HCT116 (cell line): ENCODE measurements at regions not wholly inside any gene's neighbourhood (a gene's known extent, or its start where the extent isn't known, plus 50 kb on each side); places are given as distances from the start of the nearest gene placed in this dataset.
A peak's percentile ranks its signal among the peaks of the same experiment; 100 is the strongest.

ENCODE experiments used
- ATAC-seq: fragments of 200-7000 bp; cut with Tn5 transposase; 2 replicates; pipeline ENCODE4 v1.9.1; 2020; ENCODE audit warnings: mild to moderate bottlenecking, moderate library complexity
- BruUV-seq: library from RNA; stranded (reverse); fragments of 400-500 nt; replicated peaks from 2 replicates; lab custom pipeline; 2021; lab: Mats Ljungman, UMichigan
- CTCF ChIA-PET: fragments of 300-600 bp; sonication (Branson Sonifier 250); formaldehyde crosslinking; loops from one replicate; lab custom pipeline; 2021; ENCODE audit warnings: antibody characterized with exemption; lab: Charles Lee
- POLR2A ChIA-PET: fragments of 300-600, 350-600 bp; sonication (Branson Sonifier 250); formaldehyde crosslinking; loops from one replicate; lab custom pipeline; 2021; ENCODE audit warnings: antibody characterized with exemption; lab: Charles Lee
- RAD21 ChIA-PET, 2 experiments: fragments of 300-600 bp; sonication (Branson Sonifier 250); formaldehyde crosslinking; loops; one replicate each; lab custom pipeline; 2023; ENCODE audit warnings: low total read pairs in 2 of 2; ENCODE audit not compliant: uncharacterized antibody in 2 of 2, unreplicated experiment in 2 of 2, low non-redundant PET in 1 of 2; lab: Charles Lee
- DNase-seq: peaks from one replicate; pipeline ENCODE4 v3.0.0-alpha.2; 2010; ENCODE audit warnings: low read depth, low spot score
- H2AFZ ChIP-seq: fragments of 200-600 bp; shearing (Covaris generic), sonication (generic); 2 replicates; pipeline ENCODE4 v1.6.1; 2017; ENCODE audit warnings: low read depth, mixed run types, mixed read lengths, antibody characterized with exemption, low read length; ENCODE audit not compliant: poor library complexity, severe bottlenecking
- H3K27ac ChIP-seq: 2 replicates; pipeline ENCODE4 v1.5.1; 2012; ENCODE audit warnings: low read depth, low read length
- H3K27me3 ChIP-seq: fragments of 200-600 bp; sonication (generic); 2 replicates; pipeline ENCODE4 v1.6.1; 2016; ENCODE audit warnings: mixed run types, low read length, mixed read lengths; ENCODE audit not compliant: insufficient read depth
- H3K36me3 ChIP-seq, 2 experiments: fragments of 200-500 bp in 1 of 2; fragments of 200-600 bp in 1 of 2; sonication (Bioruptor generic) in 1 of 2; sonication (generic) in 1 of 2; 2 replicates each; pipeline versions ENCODE4 v1.5.1 to v1.6.1; 2014 to 2016; ENCODE audit warnings: low read length in 2 of 2, inconsistent platforms in 1 of 2, mixed read lengths in 1 of 2, mixed run types in 1 of 2; ENCODE audit not compliant: insufficient read depth in 2 of 2, control insufficient read depth in 1 of 2
- H3K4me1 ChIP-seq, 2 experiments: fragments of 200-600 bp in 1 of 2; sonication (generic) in 1 of 2; 2 replicates each; pipeline versions ENCODE4 v1.5.1 to v1.6.1; 2012 to 2017; ENCODE audit warnings: low read length in 2 of 2, inconsistent platforms in 1 of 2, mild to moderate bottlenecking in 1 of 2, mixed read lengths in 1 of 2, mixed run types in 1 of 2, moderate library complexity in 1 of 2; ENCODE audit not compliant: insufficient read depth in 2 of 2, control insufficient read depth in 1 of 2
- H3K4me2 ChIP-seq: fragments of 200-600 bp; sonication (generic); 2 replicates; pipeline ENCODE4 v1.6.1; 2017; ENCODE audit warnings: mixed run types, low read length, mixed read lengths
- H3K4me3 ChIP-seq, 2 experiments: fragments of 200-600 bp in 1 of 2; sonication (generic) in 1 of 2; replicated peaks in 1 of 2; 2 replicates each; pipeline ENCODE4 v1.5.1; 2011 to 2016; ENCODE audit warnings: low read length in 2 of 2, control low read depth in 1 of 2, low read depth in 1 of 2, mild to moderate bottlenecking in 1 of 2, mixed read lengths in 1 of 2, mixed run types in 1 of 2
- H3K79me2 ChIP-seq: fragments of 200-600 bp; sonication (generic); 2 replicates; pipeline ENCODE4 v1.6.1; 2017; ENCODE audit warnings: mild to moderate bottlenecking, mixed run types, low read length, moderate library complexity, mixed read lengths; ENCODE audit not compliant: insufficient read depth
- H3K9ac ChIP-seq: fragments of 200-600 bp; sonication (generic); 2 replicates; pipeline ENCODE4 v1.6.1; 2016; ENCODE audit warnings: low read length, mixed read lengths
- H3K9me2 ChIP-seq: fragments of 200-600 bp; sonication (generic), shearing (Covaris generic); 2 replicates; pipeline ENCODE4 v1.6.1; 2017; ENCODE audit warnings: mixed run types, mild to moderate bottlenecking, moderate library complexity; ENCODE audit not compliant: insufficient read depth
- H3K9me3 ChIP-seq, 2 experiments: fragments of 200-500 bp in 1 of 2; fragments of 200-600 bp in 1 of 2; sonication (Bioruptor generic) in 1 of 2; sonication (generic) in 1 of 2; 2 replicates each; pipeline ENCODE4 v1.6.1; 2014 to 2017; ENCODE audit warnings: low read length in 2 of 2, mixed read lengths in 2 of 2, inconsistent platforms in 1 of 2, low read depth in 1 of 2, mild to moderate bottlenecking in 1 of 2, mixed run types in 1 of 2, moderate library complexity in 1 of 2; ENCODE audit not compliant: control insufficient read depth in 1 of 2, insufficient read depth in 1 of 2
- H4K20me1 ChIP-seq: fragments of 200-600 bp; sonication (generic), shearing (Covaris generic); 2 replicates; pipeline ENCODE4 v1.6.1; 2017; ENCODE audit warnings: mixed run types, mild to moderate bottlenecking, moderate library complexity; ENCODE audit not compliant: insufficient read depth
- ATF3 ChIP-seq: IDR thresholded peaks from 2 replicates; pipeline ENCODE4 v1.6.1; 2012
- CBX3 ChIP-seq: IDR thresholded peaks from 2 replicates; pipeline ENCODE4 v1.6.1; 2012; ENCODE audit warnings: low read depth
- CEBPB ChIP-seq: IDR thresholded peaks from 2 replicates; pipeline ENCODE4 v1.6.1; 2012; ENCODE audit warnings: low read depth
- CTCF ChIP-seq, 3 experiments: fragments of 200-600 bp in 1 of 3; sonication (generic) in 1 of 3; IDR thresholded peaks in 2 of 3; conservative IDR thresholded peaks in 1 of 3; 2 replicates each; pipeline ENCODE4 v1.5.1; 2012 to 2017; ENCODE audit warnings: low read depth in 2 of 3, low read length in 2 of 3, antibody characterized with exemption in 1 of 3, borderline replicate concordance in 1 of 3, control low read depth in 1 of 3, mild to moderate bottlenecking in 1 of 3, mixed read lengths in 1 of 3, mixed run types in 1 of 3, moderate library complexity in 1 of 3; ENCODE audit not compliant: insufficient read depth in 1 of 3
- ELF1 ChIP-seq: IDR thresholded peaks from 2 replicates; pipeline ENCODE4 v1.6.1; 2012; ENCODE audit warnings: low read depth, borderline replicate concordance
- EZH2 ChIP-seq: fragments of 200-600 bp; sonication (generic); IDR thresholded peaks from 2 replicates; pipeline ENCODE4 v1.6.1; 2017; ENCODE audit warnings: antibody characterized with exemption, mixed run types
- EZH2phosphoT487 ChIP-seq: fragments of 200-600 bp; IDR thresholded peaks from 2 replicates; pipeline ENCODE4 v1.6.1; 2018; ENCODE audit warnings: antibody characterized with exemption, borderline replicate concordance
- FOSL1 ChIP-seq: IDR thresholded peaks from 2 replicates; pipeline ENCODE4 v1.6.1; 2012; ENCODE audit warnings: low read depth
- JUND ChIP-seq: IDR thresholded peaks from 2 replicates; pipeline ENCODE4 v1.6.1; 2012
- MAX ChIP-seq: IDR thresholded peaks from 2 replicates; pipeline ENCODE4 v1.6.1; 2012
- POLR2A ChIP-seq: IDR thresholded peaks from 2 replicates; pipeline ENCODE4 v1.7.0; 2011; ENCODE audit warnings: borderline replicate concordance; ENCODE audit not compliant: insufficient read depth, insufficient read length; ENCODE audit errors: extremely low read depth
- POLR2AphosphoS5 ChIP-seq: IDR thresholded peaks from 2 replicates; pipeline ENCODE4 v1.6.1; 2011; ENCODE audit warnings: mild to moderate bottlenecking, low read depth, low read length, moderate library complexity
- RAD21 ChIP-seq: IDR thresholded peaks from 2 replicates; pipeline ENCODE4 v1.6.1; 2012; ENCODE audit warnings: low read depth, mild to moderate bottlenecking
- SP1 ChIP-seq: IDR thresholded peaks from 2 replicates; pipeline ENCODE4 v1.6.1; 2012; ENCODE audit warnings: low read depth
- TCF7L2 ChIP-seq: IDR thresholded peaks from 2 replicates; pipeline ENCODE4 v1.7.0; 2011; ENCODE audit warnings: borderline replicate concordance, inconsistent platforms; ENCODE audit not compliant: insufficient read depth, insufficient read length; ENCODE audit errors: extremely low read depth
- YY1 ChIP-seq: IDR thresholded peaks from 2 replicates; pipeline ENCODE4 v1.6.1; 2011; ENCODE audit warnings: low read length, low read depth, moderate library complexity, mild to moderate bottlenecking; ENCODE audit not compliant: insufficient replicate concordance; ENCODE audit errors: extremely low read depth
- ZBTB33 ChIP-seq: IDR thresholded peaks from 2 replicates; pipeline ENCODE4 v1.6.1; 2011; ENCODE audit warnings: mild to moderate bottlenecking, low read length, moderate library complexity; ENCODE audit not compliant: insufficient replicate concordance; ENCODE audit errors: extremely low read depth
- ZFX ChIP-seq: fragments of 450-650 bp; IDR thresholded peaks from 2 replicates; pipeline ENCODE4 v1.6.1; 2017
- intact Hi-C: fragments of 100-400 bp; cut with micrococcal nuclease; formaldehyde crosslinking; loops from 2 replicates; pipeline ENCODE4 v1.10.0; 2022

GRCh38 chr11:86726118-86726753, 53.8 kb upstream of the ME3 start (continued):
- peak; percentile 59; the same call in 1 of the 2 replicates for TF ChIP-seq CBX3
- TF ChIP-seq TCF7L2, result no peak

GRCh38 chr11:86724137-86724536, 51.7 kb upstream of the ME3 start:
- Histone ChIP-seq H3K36me3 (no peaks in the 10 kb centered on the region), H3K4me1 (peaks cover 3 to 28% of the 10 kb centered on the region in 2 experiments; a peak in 3 of 4 replicates), H3K4me3 (no peak overlapping the region), H4K20me1 (no peaks in the 10 kb centered on the region), H3K27me3 (no peaks in the 10 kb centered on the region), H3K9ac (no peak overlapping the region), H3K9me2 (no peaks in the 10 kb centered on the region), H3K9me3 (no peaks in the 10 kb centered on the region), H3K79me2 (no peaks in the 10 kb centered on the region), H3K4me2 (no peak overlapping the region), H2AFZ (no peak overlapping the region), H3K27ac (no peak overlapping the region)
- BruUV-seq, result no TSS peak
- DNase-seq (no peak), ATAC-seq (no peak)
- intact Hi-C loops, result no loop called here
- CTCF ChIA-PET, result no interaction called here
- POLR2A ChIA-PET, result no interaction called here
- RAD21 ChIA-PET, result no interaction called here
- TF ChIP-seq POLR2A, result no peak
- no peak for TF ChIP-seq POLR2AphosphoS5
- TF ChIP-seq CBX3, result no peak
- TF ChIP-seq SP1, result no peak
- TF ChIP-seq MAX, result no peak
- TF ChIP-seq ZBTB33, result no peak
- TF ChIP-seq JUND, result no peak
- no peak for TF ChIP-seq TCF7L2
- no peak for TF ChIP-seq FOSL1
- TF ChIP-seq RAD21, result no peak
- TF ChIP-seq EZH2phosphoT487, result no peak
- no peak for TF ChIP-seq EZH2
- no peak for TF ChIP-seq CTCF (IDR thresholded peaks at IDR 0.05 in 2 of 3, conservative IDR thresholded peaks at IDR 0.05 in 1 of 3; ENCODE audit: borderline replicate concordance in 1 of 3, insufficient read depth in 1 of 3, low read depth in 2 of 3, low read length in 2 of 3)
- no peak for TF ChIP-seq ELF1
- no peak for TF ChIP-seq ATF3
- TF ChIP-seq ZFX, result no peak
- TF ChIP-seq CEBPB, result no peak
- TF ChIP-seq YY1, result no peak
